ENCODE measurements at regions not wholly inside any gene's neighbourhood (a gene's known extent, or its start where the extent isn't known, plus 50 kb on each side); places are given as distances from the start of the nearest gene placed in this dataset.

GRCh38 chr14:104428333-104428851 lies 151.2 kb upstream of the C14orf180 start:
- H3K4me1 ChIP-seq: no peaks in the 10 kb centered on the region
- no peak for FAIRE-seq
- ChIA-PET CTCF (interaction anchor here (0.6 kb wide), 1 partner anchor 58 kb away, joined by 3 read pairs; no protein-coding TSS in a partner anchor), POLR2A (no interaction called here)
- no peaks in the 10 kb centered on the region for H3K9me3 ChIP-seq
- no peak for TF ChIP-seq TFCP2L1 (CRISPR knock-in tag; IDR thresholded peaks at IDR 0.05)
- no peak for TF ChIP-seq POLR2A (IDR thresholded peaks at IDR 0.05; ENCODE audit: low read length)
- no peak for TF ChIP-seq HOXA7 (CRISPR knock-in tag; IDR thresholded peaks at IDR 0.05)
- TF ChIP-seq EP300 (IDR thresholded peaks at IDR 0.05): no peak
- TF ChIP-seq MAZ (IDR thresholded peaks at IDR 0.05; ENCODE audit: borderline replicate concordance, low read depth, low read length): no peak
- no peak for TF ChIP-seq BHLHE40 (IDR thresholded peaks at IDR 0.05; ENCODE audit: low read depth, low read length)
- no peak for TF ChIP-seq CEBPB (IDR thresholded peaks at IDR 0.05)
- no peak for TF ChIP-seq HOXB13 (CRISPR knock-in tag; IDR thresholded peaks at IDR 0.05; ENCODE audit: low read depth)
- TF ChIP-seq NFE2L2 (conservative IDR thresholded peaks at IDR 0.05; ENCODE audit: low read length): no peak
- no peak for TF ChIP-seq ESRRA (IDR thresholded peaks at IDR 0.05; ENCODE audit: borderline replicate concordance, low read length)
- TF ChIP-seq NR3C1 (IDR thresholded peaks at IDR 0.05): no peak
- no peak for TF ChIP-seq SREBF2 (IDR thresholded peaks at IDR 0.05)
- TF ChIP-seq RNF2 (IDR thresholded peaks at IDR 0.05; ENCODE audit: borderline replicate concordance, low read depth): no peak
- no peak for TF ChIP-seq CBX8 (IDR thresholded peaks at IDR 0.05)
- no peak for TF ChIP-seq KDM1A (IDR thresholded peaks at IDR 0.05; ENCODE audit: low read depth)
- no peak for TF ChIP-seq MYC (IDR thresholded peaks at IDR 0.05; ENCODE audit: borderline replicate concordance, low read length)
- TF ChIP-seq BCL3 (IDR thresholded peaks at IDR 0.05): no peak
- TF ChIP-seq JUNB (IDR thresholded peaks at IDR 0.05): no peak
- H3K27ac ChIP-seq: no peak overlapping the region
- DNase-seq (ENCODE audit: low read depth in 1 of 2, low spot score in 1 of 2): no peak
- no peak overlapping the region for H3K4me3 ChIP-seq
- ATAC-seq: no peak
- H3K4me2 ChIP-seq: no peak overlapping the region
- WGBS (ENCODE audit: missing lambda C conversion rate): 26% methylated on average over 13 of the region's 14 CpGs

GRCh38 chr14:104428860-104429259 lies 150.7 kb upstream of the C14orf180 start:
- TF ChIP-seq JUNB (IDR thresholded peaks at IDR 0.05) (no peak), POLR2A (IDR thresholded peaks at IDR 0.05; ENCODE audit: low read length) (no peak), HEYL (CRISPR knock-in tag; IDR thresholded peaks at IDR 0.05) (no peak), FOSB (CRISPR knock-in tag; IDR thresholded peaks at IDR 0.05) (no peak)
- 21% methylated on average over 9 of the region's 9 CpGs for WGBS (ENCODE audit: missing lambda C conversion rate)
- H3K4me3 ChIP-seq: no peak overlapping the region
- no peaks in the 10 kb centered on the region for H3K9me3 ChIP-seq
- no peak overlapping the region for H3K27ac ChIP-seq
- CTCF ChIA-PET: interaction anchor here (0.6 kb wide), 1 partner anchor 59 kb away, joined by 3 read pairs; no protein-coding TSS in a partner anchor
- DNase-seq (ENCODE audit: low read depth in 1 of 2, low spot score in 1 of 2): no peak
- no peak overlapping the region for H3K4me2 ChIP-seq
- FAIRE-seq: no peak
- POLR2A ChIA-PET: no interaction called here
- no peaks in the 10 kb centered on the region for H3K4me1 ChIP-seq
- ATAC-seq: no peak

GRCh38 chr14:104429291-104429861 lies 150.2 kb upstream of the C14orf180 start:
- H3K27ac ChIP-seq: no peak overlapping the region

More at GRCh38 chr14:104429291-104429861, 150.2 kb upstream of the C14orf180 start:
- Histone ChIP-seq H3K9me3 (no peaks in the 10 kb centered on the region), H3K4me2 (no peak overlapping the region), H3K4me3 (no peak overlapping the region), H3K4me1 (no peaks in the 10 kb centered on the region)
- ChIA-PET POLR2A (no interaction called here), CTCF (no interaction called here)
- no peak for ATAC-seq
- no peak for TF ChIP-seq ZFP36 (IDR thresholded peaks at IDR 0.05; ENCODE audit: borderline replicate concordance, partially characterized antibody)
- TF ChIP-seq USF2 (IDR thresholded peaks at IDR 0.05): no peak
- no peak for TF ChIP-seq RARB (CRISPR knock-in tag; IDR thresholded peaks at IDR 0.05)
- TF ChIP-seq JUNB (IDR thresholded peaks at IDR 0.05): no peak
- no peak for TF ChIP-seq KDM5A (IDR thresholded peaks at IDR 0.05)
- no peak for TF ChIP-seq RFX5 (IDR thresholded peaks at IDR 0.05)
- no peak for TF ChIP-seq TFCP2L1 (CRISPR knock-in tag; IDR thresholded peaks at IDR 0.05)
- TF ChIP-seq BHLHE40 (IDR thresholded peaks at IDR 0.05; ENCODE audit: low read depth, low read length): no peak
- TF ChIP-seq ATOH8 (CRISPR knock-in tag; IDR thresholded peaks at IDR 0.05; ENCODE audit: low read depth): no peak
- no peak for TF ChIP-seq MYC (IDR thresholded peaks at IDR 0.05; ENCODE audit: borderline replicate concordance, low read length)
- TF ChIP-seq PHF8 (IDR thresholded peaks at IDR 0.05; ENCODE audit: borderline replicate concordance, low read depth): no peak
- no peak for DNase-seq (ENCODE audit: low read depth in 1 of 2, low spot score in 1 of 2)
- 37% methylated on average over 24 of the region's 30 CpGs for whole genome bisulfite sequencing (ENCODE audit: missing lambda C conversion rate)
- FAIRE-seq: no peak

Measured in A549 (cell line).